ENCODE measurements at regions not wholly inside any gene's neighbourhood (a gene's known extent, or its start where the extent isn't known, plus 50 kb on each side); places are given as distances from the start of the nearest gene placed in this dataset.
A peak's percentile ranks its signal among the peaks of the same experiment; 100 is the strongest.

- H3K27ac ChIP-seq = no peak overlapping the region
- TF ChIP-seq POLR2A (IDR thresholded peaks at IDR 0.05) = no peak
- TF ChIP-seq CTCF (IDR thresholded peaks at IDR 0.05) = no peak
- no peak for ATAC-seq
- H3K27me3 ChIP-seq = no peaks in the 10 kb centered on the region
- intact Hi-C loops (cut with DNase I) = no loop called here
- no peaks in the 10 kb centered on the region for H3K4me1 ChIP-seq
- H3K36me3 ChIP-seq = no peaks in the 10 kb centered on the region
- H3K9me3 ChIP-seq = no peaks in the 10 kb centered on the region
- no peak for DNase-seq
- WGBS (ENCODE audit: insufficient coverage, low coverage, low lambda C conversion rate, missing lambda C conversion rate) = 55% methylated on average over 4 of the region's 5 CpGs
- H3K4me3 ChIP-seq = no peak overlapping the region
These were observed 119.3 kb upstream of the ADPGK start for GRCh38 chr15:72902919-72903260.

- TF ChIP-seq CTCF (IDR thresholded peaks at IDR 0.05) = no peak
- no peak for TF ChIP-seq POLR2A (IDR thresholded peaks at IDR 0.05)
- intact Hi-C loops (cut with DNase I) = no loop called here
- Histone ChIP-seq H3K27ac (no peak overlapping the region), H3K9me3 (no peaks in the 10 kb centered on the region), H3K4me1 (no peaks in the 10 kb centered on the region), H3K4me3 (no peak overlapping the region), H3K27me3 (no peaks in the 10 kb centered on the region), H3K36me3 (no peaks in the 10 kb centered on the region)
- 46% methylated on average over 6 of the region's 15 CpGs for WGBS (ENCODE audit: insufficient coverage, low coverage, low lambda C conversion rate, missing lambda C conversion rate)
- ATAC-seq (peak in 2 of 4 donors; percentile 33 to 46), DNase-seq (peak in 1 of 3 donors; percentile 21)
These were observed 118.8 kb upstream of the ADPGK start for GRCh38 chr15:72902245-72902918.

GRCh38 chr15:72892986-72893385, 109.4 kb upstream of the ADPGK start:
- intact Hi-C loops (cut with DNase I) = no loop called here
- TF ChIP-seq POLR2A (IDR thresholded peaks at IDR 0.05) (no peak), CTCF (IDR thresholded peaks at IDR 0.05) (no peak)
- WGBS (ENCODE audit: insufficient coverage, low coverage, low lambda C conversion rate, missing lambda C conversion rate) = 88% methylated on average over 2 of the region's 2 CpGs

DNA sequence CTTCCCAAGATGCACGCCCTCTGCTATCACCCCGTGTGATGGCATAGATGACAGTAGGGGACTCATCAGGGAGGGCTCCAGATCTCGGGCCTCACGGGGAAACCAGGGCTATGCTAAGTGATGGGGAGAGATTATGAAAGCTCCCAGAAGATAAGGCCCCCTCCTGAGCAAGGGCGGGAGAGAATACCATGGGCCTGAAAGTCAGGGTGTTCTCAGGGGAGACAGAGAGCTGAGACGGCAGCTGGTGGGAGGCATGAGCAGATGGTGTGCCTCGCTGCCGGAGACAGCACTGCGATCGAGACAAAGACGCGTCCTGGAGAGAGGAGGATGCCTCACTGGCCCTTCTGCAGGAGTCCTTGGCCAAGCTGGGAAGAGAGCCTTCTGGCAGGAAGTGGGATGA, 106.5 kb upstream of the ADPGK start:
- 32% methylated on average over 7 of the region's 12 CpGs for WGBS (ENCODE audit: insufficient coverage, low coverage, low lambda C conversion rate, missing lambda C conversion rate)
- DNase-seq = no peak
- H3K4me1 ChIP-seq = no peaks in the 10 kb centered on the region
- no peak for TF ChIP-seq CTCF (IDR thresholded peaks at IDR 0.05)
- no peak for TF ChIP-seq POLR2A (IDR thresholded peaks at IDR 0.05)
- H3K36me3 ChIP-seq = no peaks in the 10 kb centered on the region
- H3K27ac ChIP-seq = no peak overlapping the region
- no peaks in the 10 kb centered on the region for H3K27me3 ChIP-seq
- intact Hi-C loops (cut with DNase I) = no loop called here
- H3K4me3 ChIP-seq = no peak overlapping the region
- no peaks in the 10 kb centered on the region for H3K9me3 ChIP-seq
- no peak for ATAC-seq

More at GRCh38 chr15:72892986-72893385, 109.4 kb upstream of the ADPGK start:
- ATAC-seq (no peak), DNase-seq (no peak)
- H3K4me3 ChIP-seq = no peak overlapping the region
- no peaks in the 10 kb centered on the region for H3K36me3 ChIP-seq
- H3K27ac ChIP-seq = no peak overlapping the region
- H3K4me1 ChIP-seq = no peaks in the 10 kb centered on the region
- H3K27me3 ChIP-seq = no peaks in the 10 kb centered on the region
- no peaks in the 10 kb centered on the region for H3K9me3 ChIP-seq

- intact Hi-C loops (cut with DNase I) = no loop called here
- WGBS (ENCODE audit: insufficient coverage, low coverage, low lambda C conversion rate, missing lambda C conversion rate) = 37% methylated on average over 3 of the region's 5 CpGs
- DNase-seq = no peak
- H3K27me3 ChIP-seq = no peaks in the 10 kb centered on the region
- TF ChIP-seq CTCF (IDR thresholded peaks at IDR 0.05) (no peak), POLR2A (IDR thresholded peaks at IDR 0.05) (no peak)
- H3K4me3 ChIP-seq = no peak overlapping the region
- H3K27ac ChIP-seq = no peak overlapping the region
- no peak for ATAC-seq
- no peaks in the 10 kb centered on the region for H3K4me1 ChIP-seq
- H3K9me3 ChIP-seq = no peaks in the 10 kb centered on the region
- no peaks in the 10 kb centered on the region for H3K36me3 ChIP-seq
These were observed 106.0 kb upstream of the ADPGK start for GRCh38 chr15:72889545-72889944.

All from right lobe of liver (tissue), 6 donors.